Loucy (cell line): ENCODE measurements at regions not wholly inside any gene's neighbourhood (a gene's known extent, or its start where the extent isn't known, plus 50 kb on each side); places are given as distances from the start of the nearest gene placed in this dataset.

ENCODE experiments used
- H2AFZ ChIP-seq: fragments of 200-600 bp; sonication (generic); 2 replicates; pipeline ENCODE4 v1.6.0; 2016; ENCODE audit warnings: antibody characterized with exemption, mild to moderate bottlenecking, low read length, moderate library complexity
- H3F3A ChIP-seq: fragments of 200-600 bp; 2 replicates; pipeline ENCODE4 v1.6.0; 2016; ENCODE audit warnings: antibody characterized with exemption, low read depth, mild to moderate bottlenecking
- H3K27me3 ChIP-seq: fragments of 200-600 bp; sonication (generic); 2 replicates; pipeline ENCODE4 v1.6.1; 2014; ENCODE audit warnings: low read length, mild to moderate bottlenecking; ENCODE audit not compliant: insufficient read depth, poor library complexity, severe bottlenecking
- H3K36me3 ChIP-seq: fragments of 200-600 bp; sonication (generic); 2 replicates; pipeline ENCODE4 v1.6.1; 2016; ENCODE audit warnings: low read length; ENCODE audit not compliant: insufficient read depth
- H3K4me1 ChIP-seq: fragments of 200-600 bp; sonication (generic); 2 replicates; pipeline ENCODE4 v1.5.1; 2014; ENCODE audit warnings: low read length, mild to moderate bottlenecking; ENCODE audit not compliant: insufficient read depth, poor library complexity, severe bottlenecking
- H3K4me2 ChIP-seq: fragments of 200-600 bp; sonication (generic); 2 replicates; pipeline ENCODE4 v1.6.0; 2014; ENCODE audit warnings: antibody characterized with exemption, low read length, low read depth, mild to moderate bottlenecking; ENCODE audit not compliant: poor library complexity, severe bottlenecking
- H3K4me3 ChIP-seq: fragments of 200-600 bp; sonication (generic); 2 replicates; pipeline ENCODE4 v1.5.1; 2014; ENCODE audit warnings: low read length, mild to moderate bottlenecking, mixed read lengths; ENCODE audit not compliant: poor library complexity, severe bottlenecking
- H3K79me2 ChIP-seq: fragments of 200-600 bp; sonication (generic); 2 replicates; pipeline ENCODE4 v1.6.1; 2014; ENCODE audit warnings: low read length; ENCODE audit not compliant: insufficient read depth
- H3K9ac ChIP-seq: fragments of 200-600 bp; sonication (generic); 2 replicates; pipeline ENCODE4 v1.6.0; 2014; ENCODE audit warnings: mild to moderate bottlenecking, low read depth, low read length, moderate library complexity; ENCODE audit not compliant: poor library complexity, severe bottlenecking
- H3K9me2 ChIP-seq: fragments of 200-600 bp; sonication (generic); replicated peaks from 2 replicates; pipeline ENCODE4 v1.6.1; 2016; ENCODE audit warnings: low read depth, low read length, mixed read lengths
- H3K9me3 ChIP-seq: fragments of 200-600 bp; sonication (generic); 2 replicates; pipeline ENCODE4 v1.6.1; 2014; ENCODE audit warnings: mild to moderate bottlenecking, antibody characterized with exemption, low read length, low read depth; ENCODE audit not compliant: insufficient read depth
- H4K20me1 ChIP-seq: fragments of 200-600 bp; sonication (generic); 2 replicates; pipeline ENCODE4 v1.6.0; 2014; ENCODE audit warnings: antibody characterized with exemption, low read length, mild to moderate bottlenecking; ENCODE audit not compliant: insufficient read depth, poor library complexity, severe bottlenecking
- CTCF ChIP-seq: fragments of 200-600 bp; sonication (generic); conservative IDR thresholded peaks from 2 replicates; pipeline ENCODE4 v1.5.1; 2014; ENCODE audit warnings: mild to moderate bottlenecking, antibody characterized with exemption, low read length
- EZH2phosphoT487 ChIP-seq: fragments of 200-600 bp; IDR thresholded peaks from 2 replicates; pipeline ENCODE4 v1.6.1; 2018; ENCODE audit warnings: antibody characterized with exemption, mild to moderate bottlenecking, moderate library complexity, borderline replicate concordance

GRCh38 chr2:14011190-14011589, 621.3 kb upstream of the LRATD1 start:
- H3K4me2 ChIP-seq, result no peak overlapping the region
- H3K36me3 ChIP-seq, result no peaks in the 10 kb centered on the region
- no peaks in the 10 kb centered on the region for H3K9me3 ChIP-seq
- no peak overlapping the region for H3K4me3 ChIP-seq
- H3K4me1 ChIP-seq, result no peaks in the 10 kb centered on the region
- H3F3A ChIP-seq, result no peaks in the 10 kb centered on the region
- no peak overlapping the region for H2AFZ ChIP-seq
- H3K27me3 ChIP-seq, result no peaks in the 10 kb centered on the region
- H4K20me1 ChIP-seq, result no peaks in the 10 kb centered on the region
- H3K79me2 ChIP-seq, result no peaks in the 10 kb centered on the region
- TF ChIP-seq EZH2phosphoT487, result no peak
- no peak for TF ChIP-seq CTCF
- H3K9me2 ChIP-seq, result no peaks in the 10 kb centered on the region
- no peak overlapping the region for H3K9ac ChIP-seq

- H3K27me3 ChIP-seq, result no peaks in the 10 kb centered on the region
- no peaks in the 10 kb centered on the region for H4K20me1 ChIP-seq
- no peak overlapping the region for H3K4me2 ChIP-seq
- no peaks in the 10 kb centered on the region for H3K79me2 ChIP-seq
- no peak overlapping the region for H2AFZ ChIP-seq
- H3K4me1 ChIP-seq, result no peaks in the 10 kb centered on the region
- H3K9me2 ChIP-seq, result no peaks in the 10 kb centered on the region
- H3K36me3 ChIP-seq, result no peaks in the 10 kb centered on the region
- TF ChIP-seq CTCF, result no peak
- no peak for TF ChIP-seq EZH2phosphoT487
- H3F3A ChIP-seq, result no peaks in the 10 kb centered on the region
- H3K4me3 ChIP-seq, result no peak overlapping the region
- no peak overlapping the region for H3K9ac ChIP-seq
- H3K9me3 ChIP-seq, result no peaks in the 10 kb centered on the region
Measured at GRCh38 chr2:14015113-14015630, 617.3 kb upstream of the LRATD1 start.

- TF ChIP-seq CTCF (no peak), EZH2phosphoT487 (no peak)
- Histone ChIP-seq H3K36me3 (no peaks in the 10 kb centered on the region), H4K20me1 (no peaks in the 10 kb centered on the region), H3K79me2 (no peaks in the 10 kb centered on the region), H3F3A (no peaks in the 10 kb centered on the region), H3K9me2 (no peaks in the 10 kb centered on the region), H3K9me3 (no peaks in the 10 kb centered on the region), H2AFZ (no peak overlapping the region), H3K27me3 (no peaks in the 10 kb centered on the region), H3K4me2 (no peak overlapping the region), H3K4me3 (no peak overlapping the region), H3K4me1 (no peaks in the 10 kb centered on the region), H3K9ac (no peak overlapping the region)
Measured at GRCh38 chr2:14016289-14016955, 616.1 kb upstream of the LRATD1 start.
